Lower lobe of right lung (tissue), 2 donors: ENCODE measurements at regions not wholly inside any gene's neighbourhood (a gene's known extent, or its start where the extent isn't known, plus 50 kb on each side); places are given as distances from the start of the nearest gene placed in this dataset.

Experiments used
- ATAC-seq, 2 donors: fragments of 200-7000 bp; cut with Tn5 transposase; one replicate each; pipeline ENCODE4 v1.9.1; 2020 to 2022; ENCODE audit warnings: mild to moderate bottlenecking in 2 of 2, moderate library complexity in 2 of 2
- DNase-seq: peaks from one replicate; pipeline ENCODE4 v3.0.0-alpha.2; 2020
- H3K27ac ChIP-seq: fragments of 200-600 bp; one replicate; pipeline ENCODE4 v1.8.0; 2022
- H3K27me3 ChIP-seq: fragments of 200-600 bp; one replicate; pipeline ENCODE4 v1.8.0; 2022; ENCODE audit warnings: low read depth
- H3K36me3 ChIP-seq: fragments of 200-600 bp; one replicate; pipeline ENCODE4 v1.8.0; 2022; ENCODE audit warnings: mild to moderate bottlenecking
- H3K4me1 ChIP-seq: fragments of 200-600 bp; one replicate; pipeline ENCODE4 v1.8.0; 2022
- H3K4me3 ChIP-seq: fragments of 200-600 bp; one replicate; pipeline ENCODE4 v1.8.0; 2022; ENCODE audit warnings: mild to moderate bottlenecking
- H3K9me3 ChIP-seq: fragments of 200-600 bp; one replicate; pipeline ENCODE4 v1.8.0; 2022
- CTCF ChIP-seq: fragments of 200-600 bp; IDR thresholded peaks from one replicate; pipeline ENCODE4 v1.8.0; 2022; ENCODE audit warnings: antibody characterized with exemption, mild to moderate bottlenecking
- intact Hi-C: fragments of 100-400 bp; cut with DNase I; formaldehyde crosslinking; loops from one replicate; pipeline ENCODE4 v1.11.0; 2022
- donor health status: DM: no; HTN: yes; CAD: no; lungs with severe emphysema.

GRCh38 chr1:172827841-172828240 is 168.9 kb downstream of the FASLG start:
- H3K27ac ChIP-seq: no peak overlapping the region
- H3K4me3 ChIP-seq: no peak overlapping the region
- H3K4me1 ChIP-seq: peaks cover 12% of the 10 kb centered on the region
- H3K27me3 ChIP-seq: no peaks in the 10 kb centered on the region
- TF ChIP-seq CTCF: no peak
- no peaks in the 10 kb centered on the region for H3K36me3 ChIP-seq
- DNase-seq (no peak), ATAC-seq (no peak)
- no peaks in the 10 kb centered on the region for H3K9me3 ChIP-seq
- intact Hi-C loops: no loop called here

GRCh38 chr1:172832006-172832725 is 173.3 kb downstream of the FASLG start:
- no peak overlapping the region for H3K27ac ChIP-seq
- no peaks in the 10 kb centered on the region for H3K27me3 ChIP-seq
- ATAC-seq (no peak), DNase-seq (no peak)
- H3K4me1 ChIP-seq: peaks cover under 1% of the 10 kb centered on the region
- no peak for TF ChIP-seq CTCF
- no peak overlapping the region for H3K4me3 ChIP-seq
- intact Hi-C loops: no loop called here
- H3K36me3 ChIP-seq: no peaks in the 10 kb centered on the region
- H3K9me3 ChIP-seq: no peaks in the 10 kb centered on the region

GRCh38 chr1:172833954-172834353 is 175.1 kb downstream of the FASLG start:
- no peak for DNase-seq
- H3K4me1 ChIP-seq: no peaks in the 10 kb centered on the region
- intact Hi-C loops: no loop called here
- H3K4me3 ChIP-seq: no peak overlapping the region
- no peak for ATAC-seq
- H3K27me3 ChIP-seq: no peaks in the 10 kb centered on the region
- H3K9me3 ChIP-seq: no peaks in the 10 kb centered on the region
- TF ChIP-seq CTCF: no peak
- H3K36me3 ChIP-seq: no peaks in the 10 kb centered on the region
- H3K27ac ChIP-seq: no peak overlapping the region

- ATAC-seq (no peak), DNase-seq (no peak)
- H3K9me3 ChIP-seq: no peaks in the 10 kb centered on the region
- no peak overlapping the region for H3K27ac ChIP-seq
- intact Hi-C loops: no loop called here
- no peaks in the 10 kb centered on the region for H3K4me1 ChIP-seq
- no peak overlapping the region for H3K4me3 ChIP-seq
- no peaks in the 10 kb centered on the region for H3K36me3 ChIP-seq
- no peaks in the 10 kb centered on the region for H3K27me3 ChIP-seq
- TF ChIP-seq CTCF: no peak
These were observed 175.7 kb downstream of the FASLG start for GRCh38 chr1:172834609-172835008.

- Histone ChIP-seq H3K36me3 (no peaks in the 10 kb centered on the region), H3K4me3 (no peak overlapping the region), H3K9me3 (no peaks in the 10 kb centered on the region), H3K27ac (no peak overlapping the region), H3K27me3 (no peaks in the 10 kb centered on the region), H3K4me1 (no peaks in the 10 kb centered on the region)
- intact Hi-C loops: no loop called here
- DNase-seq (no peak), ATAC-seq (no peak)
- no peak for TF ChIP-seq CTCF
These were observed 176.9 kb downstream of the FASLG start for GRCh38 chr1:172835834-172836233.
